Testis (tissue), 2 donors: ENCODE measurements at regions not wholly inside any gene's neighbourhood (a gene's known extent, or its start where the extent isn't known, plus 50 kb on each side); places are given as distances from the start of the nearest gene placed in this dataset.
"Not testable (repeated sequence)": the region's sequence is repeated elsewhere in the genome, so short reads cannot be mapped to it uniquely, and the experiment has no call there.

ENCODE experiments used
- DNase-seq: peaks from one replicate; pipeline ENCODE4 v3.0.0-alpha.2; 2019
- H3K27ac ChIP-seq, 2 donors: fragments of 200-600 bp; sonication (generic); one replicate each; pipeline ENCODE4 v1.5.1; 2019
- H3K27me3 ChIP-seq: fragments of 200-600 bp; sonication (generic); one replicate; pipeline ENCODE4 v1.5.1; 2019
- H3K36me3 ChIP-seq: fragments of 200-600 bp; sonication (generic); one replicate; pipeline ENCODE4 v1.5.1; 2017; ENCODE audit warnings: low read depth; ENCODE audit errors: missing control alignments
- H3K4me1 ChIP-seq: fragments of 200-600 bp; sonication (generic); one replicate; pipeline ENCODE4 v1.5.1; 2019
- H3K4me3 ChIP-seq, 2 donors: fragments of 200-600 bp; sonication (generic); one replicate each; pipeline ENCODE4 v1.5.1; 2017 to 2019
- H3K9me3 ChIP-seq: fragments of 200-600 bp; sonication (generic); one replicate; pipeline ENCODE4 v1.5.1; 2017
- CTCF ChIP-seq, 3 experiments: fragments of 450-650 bp in 2 of 3; fragments of 200-600 bp in 1 of 3; sonication (generic) in 1 of 3; IDR thresholded peaks; one replicate each; pipeline ENCODE4 v1.5.1; 2016 to 2019; ENCODE audit warnings: antibody characterized with exemption in 3 of 3, mild to moderate bottlenecking in 2 of 3, moderate library complexity in 1 of 3
- POLR2A ChIP-seq: fragments of 450-650 bp; IDR thresholded peaks from one replicate; pipeline ENCODE4 v1.6.1; 2017; ENCODE audit warnings: antibody characterized with exemption, mild to moderate bottlenecking, moderate library complexity
- WGBS, 2 donors: methylation state at CpG; one replicate each; pipeline ENCODE4 v1.1.5; 2018; 5-methylcytosine and 5-hydroxymethylcytosine counted together
- intact Hi-C: fragments of 100-400 bp; cut with DNase I; formaldehyde crosslinking; loops from one replicate; pipeline ENCODE4 v1.15.1; 2023; ENCODE audit warnings: low total_unique reads

DNA sequence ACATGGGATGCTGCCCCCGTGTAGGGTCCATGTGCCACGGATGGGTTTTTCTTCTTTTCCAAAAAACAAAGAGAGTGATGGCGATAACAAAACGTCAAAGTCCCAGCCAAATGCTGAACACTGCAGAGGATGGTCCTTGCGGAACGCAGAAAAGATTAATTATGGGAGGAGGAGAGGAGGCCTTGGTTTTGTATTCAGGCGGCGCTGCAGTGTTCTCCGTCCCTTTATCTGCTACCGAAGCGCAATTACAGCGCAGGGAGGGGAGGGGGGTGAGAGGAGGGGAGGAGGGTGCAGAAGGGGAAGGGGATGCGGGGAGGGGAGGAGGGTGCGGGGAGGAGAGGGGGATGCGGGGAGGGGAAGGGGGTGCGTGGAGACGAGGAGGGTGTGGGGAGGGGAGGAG, 131.8 kb upstream of the PRKCQ start:
- H3K4me3 ChIP-seq, result no peak overlapping the region
- H3K4me1 ChIP-seq, result no peaks in the 10 kb centered on the region
- no peak for TF ChIP-seq CTCF (IDR thresholded peaks at IDR 0.05)
- TF ChIP-seq POLR2A, result no peak
- intact Hi-C loops, result no loop called here
- WGBS, 2 donors, result 31 to 44% methylated on average over 16 to 17 of the region's 17 CpGs
- no peaks in the 10 kb centered on the region for H3K27me3 ChIP-seq
- H3K9me3 ChIP-seq, result no peaks in the 10 kb centered on the region
- no peak overlapping the region for H3K27ac ChIP-seq
- no peak for DNase-seq
- no peaks in the 10 kb centered on the region for H3K36me3 ChIP-seq

- Histone ChIP-seq H3K9me3 (no peaks in the 10 kb centered on the region), H3K27me3 (no peaks in the 10 kb centered on the region), H3K4me3 (no peak overlapping the region), H3K36me3 (no peaks in the 10 kb centered on the region), H3K4me1 (no peaks in the 10 kb centered on the region), H3K27ac (no peak overlapping the region)
- DNase-seq, result no peak
- no peak for TF ChIP-seq POLR2A
- TF ChIP-seq CTCF (IDR thresholded peaks at IDR 0.05), result no peak
- 57 to 60% methylated on average over 6 of the region's 6 CpGs for WGBS, 2 donors
- intact Hi-C loops, result no loop called here
These were observed 131.3 kb upstream of the PRKCQ start for GRCh38 chr10:6711408-6711841.

DNA sequence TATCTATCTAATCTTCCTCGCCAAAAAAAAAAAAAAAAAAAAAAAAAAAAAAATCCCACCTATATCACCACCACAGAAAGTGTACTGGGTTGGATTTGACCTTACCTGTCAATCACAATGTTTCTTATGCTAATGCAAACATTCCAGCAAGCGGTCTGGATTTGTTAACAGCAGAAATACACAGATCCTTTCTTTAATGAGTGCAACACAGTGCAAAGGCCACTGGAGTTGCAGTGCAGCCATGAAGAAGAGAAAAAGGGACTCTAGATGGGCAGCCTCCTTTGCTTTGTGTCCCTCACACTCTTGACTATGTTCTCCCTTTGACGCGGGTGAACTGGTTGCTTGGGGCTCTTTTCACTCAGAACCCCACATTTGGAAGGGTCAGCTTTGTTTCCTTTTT, 127.3 kb upstream of the PRKCQ start:
- no peak for DNase-seq
- WGBS, 2 donors, result 72 to 83% methylated on average over 4 of the region's 4 CpGs

DNA sequence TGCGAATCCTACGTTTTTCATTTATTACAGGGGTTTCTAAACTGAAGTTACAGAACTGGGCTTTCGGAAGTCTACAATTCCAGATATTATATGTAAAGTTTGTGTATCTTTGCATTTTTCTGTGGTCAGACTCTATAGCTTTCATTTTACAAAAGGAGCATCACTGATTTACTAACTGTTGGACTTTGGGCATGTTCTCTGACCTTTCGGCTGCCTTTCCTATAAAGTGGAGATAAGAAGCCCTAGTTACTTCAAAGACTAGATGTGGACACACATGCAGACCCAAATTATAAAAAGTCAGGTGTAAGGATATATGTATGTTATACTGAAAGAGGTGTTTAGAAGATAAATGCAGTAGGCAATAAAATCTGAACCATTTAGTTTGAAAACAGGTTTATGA, 126.6 kb upstream of the PRKCQ start:
- TF ChIP-seq POLR2A (no peak), CTCF (IDR thresholded peaks at IDR 0.05) (no peak)
- intact Hi-C loops, result no loop called here
- no peak overlapping the region for H3K4me3 ChIP-seq
- H3K27ac ChIP-seq, result no peak overlapping the region
- no peak for DNase-seq
- H3K9me3 ChIP-seq, result no peaks in the 10 kb centered on the region
- no peaks in the 10 kb centered on the region for H3K36me3 ChIP-seq
- no peaks in the 10 kb centered on the region for H3K4me1 ChIP-seq
- 58 to 70% methylated on average over 3 to 4 of the region's 4 CpGs for WGBS, 2 donors
- H3K27me3 ChIP-seq, result no peaks in the 10 kb centered on the region

More for the DNA sequence above, 127.3 kb upstream of the PRKCQ start:
- Histone ChIP-seq H3K4me1 (no peaks in the 10 kb centered on the region), H3K4me3 (no peak overlapping the region), H3K36me3 (no peaks in the 10 kb centered on the region), H3K27me3 (no peaks in the 10 kb centered on the region), H3K27ac (no peak overlapping the region), H3K9me3 (no peaks in the 10 kb centered on the region)
- TF ChIP-seq CTCF (IDR thresholded peaks at IDR 0.05) (no peak), POLR2A (no peak)
- intact Hi-C loops, result no loop called here

DNA sequence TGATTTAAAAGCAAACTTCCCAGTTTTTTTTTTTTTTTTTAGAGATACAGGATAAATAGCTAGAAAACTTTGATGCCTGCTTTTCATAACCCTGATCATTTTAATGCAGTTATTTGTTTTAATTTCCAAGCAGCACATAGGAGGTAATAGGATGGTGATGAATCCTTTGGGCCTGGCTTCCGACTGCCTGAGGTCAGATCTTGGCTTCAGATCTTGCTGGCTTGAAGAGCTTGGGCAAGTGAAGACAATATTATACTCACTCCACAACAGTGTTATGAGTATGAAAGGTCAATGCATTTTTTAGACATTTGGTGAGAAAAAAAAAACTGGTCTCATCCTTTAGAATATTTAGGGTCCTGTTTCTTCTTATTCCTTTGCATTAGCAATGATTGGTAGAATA, 124.8 kb upstream of the PRKCQ start:
- Histone ChIP-seq H3K27ac (no peak overlapping the region), H3K36me3 (no peaks in the 10 kb centered on the region), H3K4me1 (no peaks in the 10 kb centered on the region), H3K9me3 (no peaks in the 10 kb centered on the region), H3K4me3 (no peak overlapping the region), H3K27me3 (no peaks in the 10 kb centered on the region)
- no peak for TF ChIP-seq POLR2A
- no peak for TF ChIP-seq CTCF (IDR thresholded peaks at IDR 0.05)
- DNase-seq, result no peak
- 73 to 87% methylated on average over 1 of the region's 1 CpG for WGBS, 2 donors
- intact Hi-C loops, result no loop called here

GRCh38 chr10:6702833-6703232, 122.8 kb upstream of the PRKCQ start:
- H3K27me3 ChIP-seq, H3K36me3 ChIP-seq, intact Hi-C loops, H3K9me3 ChIP-seq, DNase-seq, H3K4me1 ChIP-seq, H3K4me3 ChIP-seq, H3K27ac ChIP-seq: not testable (repeated sequence)
- 88 to 92% methylated on average over 2 of the region's 2 CpGs for WGBS, 2 donors
